ENCODE measurements at regions not wholly inside any gene's neighbourhood (a gene's known extent, or its start where the extent isn't known, plus 50 kb on each side); places are given as distances from the start of the nearest gene placed in this dataset.
"Not testable (repeated sequence)": the region's sequence is repeated elsewhere in the genome, so short reads cannot be mapped to it uniquely, and the experiment has no call there.

DNA sequence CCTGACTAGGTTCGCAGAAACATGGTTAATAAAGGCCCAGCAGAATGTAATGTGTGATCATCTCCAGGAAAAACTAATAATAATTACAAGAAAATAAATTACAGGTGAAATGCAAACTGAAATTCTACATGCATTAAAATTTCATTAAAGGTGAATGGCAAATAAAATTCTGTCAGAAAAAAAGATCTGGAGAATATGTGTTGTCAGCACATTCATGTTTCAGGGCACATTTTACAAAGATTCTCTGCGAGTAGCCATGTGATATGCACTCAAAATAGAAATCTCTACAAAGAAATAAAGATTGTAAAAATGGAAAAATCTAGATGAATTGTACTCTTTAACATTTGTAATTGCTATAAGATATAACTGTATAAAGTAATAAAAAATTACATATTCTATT lies 765.2 kb downstream of the TMEM121 start:
- no peak for DNase-seq
- TF ChIP-seq CTCF (IDR thresholded peaks at IDR 0.05), result no peak
- ChIA-PET POLR2A (no interaction called here), CTCF (no interaction called here)
- intact Hi-C loops (cut with micrococcal nuclease), result no loop called here
- Mint-ChIP-seq H3K4me3 (no peak overlapping the region), H3K9me3 (no peaks in the 10 kb centered on the region), H3K4me1 (no peaks in the 10 kb centered on the region), H3K36me3 (ENCODE audit: low read depth) (no peaks in the 10 kb centered on the region), H3K27me3 (peaks cover 8% of the 10 kb centered on the region), H3K27ac (no peak overlapping the region)
- ATAC-seq (ENCODE audit: low read depth), result no peak

DNA sequence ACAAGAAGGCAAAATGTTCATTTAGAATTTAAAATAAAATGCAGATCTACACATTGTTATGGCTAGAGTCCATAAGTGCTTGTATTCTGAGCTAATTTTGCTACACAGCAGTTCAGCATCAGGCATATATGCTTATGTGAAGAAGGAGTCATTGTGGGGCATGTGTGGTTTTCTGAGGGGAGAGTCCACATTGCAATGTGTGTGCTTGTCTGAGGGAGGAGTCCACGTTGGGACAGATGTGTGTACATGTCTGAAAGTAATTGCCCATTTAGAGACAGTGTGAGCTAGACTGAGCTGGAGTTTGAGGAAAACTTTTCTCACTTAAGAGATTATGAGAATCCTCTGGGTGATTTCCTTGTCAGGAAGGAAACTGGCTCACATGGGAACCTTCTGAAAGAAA lies 767.9 kb downstream of the TMEM121 start:
- TF ChIP-seq CTCF (IDR thresholded peaks at IDR 0.05), result no peak
- ChIA-PET CTCF (no interaction called here), POLR2A (no interaction called here)
- Mint-ChIP-seq H3K4me3 (no peak overlapping the region), H3K4me1 (peaks cover 15% of the 10 kb centered on the region), H3K27me3 (peaks cover 8% of the 10 kb centered on the region), H3K9me3 (no peaks in the 10 kb centered on the region), H3K27ac (no peak overlapping the region), H3K36me3 (ENCODE audit: low read depth) (no peaks in the 10 kb centered on the region)
- intact Hi-C loops (cut with micrococcal nuclease), result no loop called here
- ATAC-seq (ENCODE audit: low read depth), result no peak
- no peak for DNase-seq

GRCh38 chr14:106300951-106301510 lies 774.6 kb downstream of the TMEM121 start:
- intact Hi-C loops (cut with micrococcal nuclease); H3K27ac Mint-ChIP-seq; H3K36me3 Mint-ChIP-seq (ENCODE audit: low read depth); DNase-seq; POLR2A ChIA-PET; H3K9me3 Mint-ChIP-seq; H3K4me3 Mint-ChIP-seq; CTCF ChIA-PET; ATAC-seq (ENCODE audit: low read depth); H3K27me3 Mint-ChIP-seq: not testable (repeated sequence)
- peaks cover 36% of the 10 kb centered on the region for H3K4me1 Mint-ChIP-seq

DNA sequence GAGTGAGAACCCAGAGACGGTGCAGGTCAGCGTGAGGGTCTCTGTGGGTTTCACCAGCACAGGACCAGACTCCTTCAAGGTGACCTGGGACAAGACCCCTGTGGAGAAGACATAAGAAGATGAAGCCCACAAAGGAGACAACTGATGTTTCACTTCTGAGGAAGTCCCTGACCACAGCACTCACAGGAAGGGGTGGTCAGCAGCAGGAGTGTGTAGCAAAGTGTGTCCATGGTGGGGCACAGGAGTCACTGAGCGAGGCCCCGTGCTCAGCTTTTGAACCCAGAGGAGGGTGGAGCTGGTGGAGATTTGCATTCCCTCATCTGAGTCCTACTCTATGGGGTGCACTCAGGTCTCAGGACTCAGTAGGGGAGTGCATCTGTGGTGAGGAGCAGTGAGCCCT lies 775.2 kb downstream of the TMEM121 start:
- H3K27me3 Mint-ChIP-seq; H3K27ac Mint-ChIP-seq; H3K4me3 Mint-ChIP-seq; CTCF ChIA-PET; H3K36me3 Mint-ChIP-seq (ENCODE audit: low read depth); ATAC-seq (ENCODE audit: low read depth); intact Hi-C loops (cut with micrococcal nuclease); DNase-seq; POLR2A ChIA-PET; H3K9me3 Mint-ChIP-seq: not testable (repeated sequence)
- peaks cover 36% of the 10 kb centered on the region for H3K4me1 Mint-ChIP-seq

DNA sequence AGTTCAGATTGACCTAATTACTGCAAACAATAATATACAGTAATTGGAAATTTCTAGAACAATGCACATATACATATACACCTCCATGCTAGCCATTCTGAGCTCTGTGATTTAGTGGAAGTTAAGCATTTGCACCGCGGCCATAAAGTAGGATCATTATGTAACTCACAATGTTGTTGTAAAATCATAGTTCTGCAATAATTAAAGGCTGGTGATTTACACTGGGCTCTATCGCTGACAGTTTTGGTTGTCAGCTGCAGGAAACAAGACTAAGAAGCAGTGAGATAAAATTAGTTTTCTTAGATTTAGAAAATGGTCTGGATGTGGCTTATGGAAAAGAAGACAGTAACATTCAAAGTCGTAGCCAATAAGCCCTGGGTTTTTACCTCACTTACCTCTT lies 776.3 kb downstream of the TMEM121 start:
- no peak for ATAC-seq (ENCODE audit: low read depth)

GRCh38 chr14:106304271-106304670 lies 777.9 kb downstream of the TMEM121 start:
- no peak overlapping the region for H3K4me3 Mint-ChIP-seq
- H3K27me3 Mint-ChIP-seq, result peaks cover 2% of the 10 kb centered on the region
- H3K27ac Mint-ChIP-seq, result no peak overlapping the region
- H3K4me1 Mint-ChIP-seq, result peaks cover 21% of the 10 kb centered on the region
- H3K36me3 Mint-ChIP-seq (ENCODE audit: low read depth), result no peaks in the 10 kb centered on the region
- ATAC-seq (ENCODE audit: low read depth) (no peak), DNase-seq (no peak)
- peaks cover 3% of the 10 kb centered on the region for H3K9me3 Mint-ChIP-seq
- ChIA-PET CTCF (no interaction called here), POLR2A (no interaction called here)
- intact Hi-C loops (cut with micrococcal nuclease), result no loop called here
- no peak for TF ChIP-seq CTCF (IDR thresholded peaks at IDR 0.05)

More for the DNA sequence above, 776.3 kb downstream of the TMEM121 start:
- Mint-ChIP-seq H3K27me3 (peaks cover 2% of the 10 kb centered on the region), H3K36me3 (ENCODE audit: low read depth) (no peaks in the 10 kb centered on the region), H3K4me1 (peaks cover 34% of the 10 kb centered on the region), H3K9me3 (no peaks in the 10 kb centered on the region), H3K27ac (no peak overlapping the region), H3K4me3 (no peak overlapping the region)
- no peak for DNase-seq
- TF ChIP-seq CTCF (IDR thresholded peaks at IDR 0.05), result no peak
- intact Hi-C loops (cut with micrococcal nuclease), result no loop called here
- ChIA-PET CTCF (no interaction called here), POLR2A (no interaction called here)
